ENCODE measurements at regions not wholly inside any gene's neighbourhood (a gene's known extent, or its start where the extent isn't known, plus 50 kb on each side); places are given as distances from the start of the nearest gene placed in this dataset.

DNA sequence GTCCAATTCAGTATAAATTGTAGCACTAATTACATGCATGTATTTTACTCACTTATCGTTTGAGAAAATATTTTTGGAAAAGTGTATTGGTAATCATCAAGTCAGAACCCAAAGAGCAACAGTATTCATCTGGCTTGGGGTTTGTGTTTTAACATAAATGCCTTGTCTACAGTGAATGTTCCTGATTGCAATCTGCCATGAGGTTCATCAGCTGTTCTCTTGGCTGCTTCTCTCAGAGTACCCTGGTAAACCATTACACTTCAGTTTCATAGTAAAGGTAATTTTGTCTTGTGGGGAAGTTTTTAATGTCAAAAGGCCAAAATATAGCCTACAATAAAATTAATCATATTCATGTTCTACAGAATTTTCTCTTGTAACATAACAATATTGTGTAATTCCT is 150.3 kb downstream of the IFI44 start:
- DNase-seq: no peak

DNA sequence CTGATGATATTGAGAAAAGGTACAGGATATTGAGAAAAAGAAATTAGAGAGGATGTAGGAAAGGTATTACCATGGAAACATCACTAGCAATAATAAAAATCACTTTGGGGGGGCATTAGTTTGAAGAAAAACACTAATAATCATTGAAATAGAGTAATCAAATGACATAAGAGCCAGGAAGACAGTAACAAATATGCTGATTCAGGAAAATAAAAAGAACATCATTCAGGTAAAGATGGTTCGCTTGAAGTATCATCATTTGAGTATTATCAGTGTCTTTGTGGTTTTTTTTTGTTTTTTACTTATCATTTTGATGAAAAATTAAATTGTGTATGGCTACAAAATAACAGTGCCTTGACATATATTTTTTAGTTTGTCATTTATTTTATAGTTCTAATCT is 164.5 kb downstream of the IFI44 start:
- no peak for DNase-seq

DNA sequence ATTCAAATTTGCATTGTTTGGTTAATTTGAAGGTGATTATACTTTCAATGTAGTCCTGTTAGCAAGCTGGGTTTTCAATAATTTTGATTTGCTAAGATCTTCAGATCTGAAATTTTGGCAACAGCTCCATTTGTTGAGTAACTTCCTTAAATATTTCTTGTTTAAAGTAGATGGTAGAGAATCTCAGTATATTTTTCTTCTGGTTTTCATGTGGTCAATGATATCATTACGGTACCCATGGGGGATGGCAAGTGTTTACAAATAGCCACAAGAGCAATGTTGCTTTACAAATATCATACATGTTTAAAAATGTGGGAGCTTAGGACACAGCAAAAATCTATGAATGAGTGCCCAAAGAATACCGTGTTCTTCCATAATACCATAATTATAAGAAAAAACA is 175.9 kb downstream of the IFI44 start:
- DNase-seq: no peak

DNA sequence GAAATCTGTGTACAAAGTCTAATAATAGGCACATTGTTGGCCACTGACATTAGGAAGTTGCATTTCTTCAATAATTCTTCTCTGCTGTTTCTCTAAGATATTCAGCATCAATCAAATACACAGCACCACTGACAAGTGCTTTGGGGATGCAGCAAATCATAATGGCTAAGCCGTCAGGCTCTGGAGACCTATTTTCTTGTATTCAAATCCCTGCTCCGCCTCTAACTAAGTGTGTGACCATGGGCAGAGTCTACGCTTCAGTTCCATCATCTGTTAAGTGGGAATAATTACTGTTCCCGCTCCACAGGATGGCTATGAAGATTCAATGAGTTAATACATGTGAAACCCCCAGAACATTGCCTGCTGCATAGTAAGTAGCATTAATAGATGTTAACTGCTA is 176.9 kb downstream of the ADGRL4 start:
- no peak for DNase-seq

DNA sequence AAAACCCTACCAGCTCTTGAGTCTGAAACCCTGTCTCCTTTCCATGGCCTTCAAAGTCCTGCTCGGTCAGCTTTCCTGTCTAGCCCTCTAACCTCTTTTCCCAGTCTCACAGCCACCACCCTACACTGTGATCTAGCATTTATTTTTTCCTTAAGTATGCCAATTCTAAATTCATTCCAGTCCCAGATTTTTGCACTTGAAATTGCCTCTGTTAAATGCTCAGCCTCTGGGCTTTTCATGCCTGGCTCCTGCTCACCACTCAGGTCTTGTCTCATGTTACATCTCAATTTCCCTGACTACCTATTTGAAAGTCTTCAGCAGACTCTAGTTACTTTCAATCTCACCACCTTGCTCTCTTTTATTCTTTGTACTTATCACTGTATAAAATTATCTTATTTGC is 176.2 kb downstream of the ADGRL4 start:
- no peak for DNase-seq

DNA sequence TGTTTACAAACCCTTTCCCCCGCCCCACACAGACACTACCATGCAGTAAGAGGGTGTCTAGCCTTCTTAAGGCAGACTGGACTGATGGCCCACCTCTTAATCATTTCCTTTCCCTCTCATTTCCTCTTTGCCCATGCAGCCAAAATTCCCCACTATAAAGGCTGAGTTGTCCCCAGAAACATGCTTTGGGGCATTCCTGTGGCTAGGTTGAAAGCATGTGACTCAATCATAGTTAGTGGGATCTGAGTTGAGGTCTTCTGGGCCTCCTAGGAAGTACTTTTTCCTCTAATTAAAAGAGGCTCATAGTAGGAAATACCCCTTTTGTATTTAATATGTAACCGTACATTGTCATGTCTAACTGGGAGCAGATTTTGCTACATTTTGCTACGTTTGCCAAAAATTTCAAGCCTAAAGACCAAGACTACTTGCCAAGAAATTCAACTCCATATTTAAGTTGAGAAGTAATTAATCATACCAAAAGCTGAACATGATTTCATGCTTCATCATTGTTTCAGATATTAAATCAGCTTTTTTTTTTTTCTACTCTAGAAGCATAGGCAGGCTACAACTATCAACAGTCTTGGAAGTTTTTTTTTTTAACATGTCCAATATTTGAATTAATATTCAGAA is 174.7 kb downstream of the ADGRL4 start:
- no peak for DNase-seq

DNA sequence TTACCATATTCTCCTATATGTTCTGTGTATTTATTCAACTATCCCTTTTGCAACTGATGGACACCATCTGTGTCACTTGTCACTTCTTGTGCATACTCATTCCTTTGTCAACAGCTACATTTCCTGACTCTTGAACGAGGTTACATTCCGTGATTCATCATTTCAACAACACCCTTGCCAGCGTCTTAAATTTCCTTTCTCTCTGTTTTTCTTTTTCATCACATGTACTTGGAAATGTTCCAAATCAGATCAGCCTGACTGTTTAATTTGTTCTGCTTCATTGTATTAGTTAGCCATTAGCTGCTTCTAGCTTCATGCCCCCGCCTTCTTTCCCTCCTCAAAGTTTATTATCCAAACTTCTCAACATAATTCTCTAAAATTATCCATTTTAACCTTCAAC is 173.0 kb downstream of the ADGRL4 start:
- DNase-seq: peak; percentile 35

DNA sequence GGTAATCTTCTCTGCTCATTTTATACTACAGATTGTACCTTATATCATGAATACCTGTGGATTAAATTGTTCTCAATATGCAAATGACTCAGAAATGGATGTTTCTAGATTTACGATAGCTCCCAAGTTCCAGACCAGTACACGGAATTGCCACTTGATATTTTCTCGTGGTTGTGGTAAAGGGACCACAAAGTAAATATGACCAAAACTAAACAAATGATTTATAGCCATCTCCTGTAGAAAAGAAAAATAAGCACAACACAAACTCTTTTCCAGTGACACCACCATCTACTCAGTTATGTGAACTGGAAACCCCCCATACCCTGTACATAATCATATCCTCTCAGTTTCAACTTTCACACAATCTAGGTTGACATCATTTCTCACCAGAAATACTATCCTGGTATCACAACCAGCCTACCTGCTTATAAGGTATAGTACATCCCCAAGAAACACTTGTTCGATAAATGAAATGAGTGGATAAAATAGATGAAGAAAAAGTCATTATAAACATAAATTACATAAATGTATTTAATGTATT is 172.3 kb downstream of the ADGRL4 start:
- no peak for DNase-seq

DNA sequence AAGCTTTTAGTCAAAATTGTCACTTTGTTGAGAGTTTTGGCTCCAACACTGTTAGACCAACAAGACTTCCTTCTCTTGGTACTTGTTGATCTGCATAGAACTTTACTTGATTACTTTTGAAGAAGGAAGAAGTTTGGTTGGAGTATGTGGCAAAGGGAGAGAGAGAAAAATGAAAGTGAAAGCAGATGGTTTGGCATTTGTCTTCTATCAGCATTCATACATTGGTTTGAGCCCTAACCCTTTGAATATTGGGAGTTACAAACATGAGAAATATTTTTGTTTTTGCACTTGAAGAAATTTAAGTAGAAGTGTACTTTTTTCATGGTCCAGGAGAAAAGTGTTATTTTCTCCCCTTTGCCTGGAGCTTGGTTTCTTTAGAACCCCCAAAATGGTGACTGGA is 169.8 kb downstream of the ADGRL4 start:
- DNase-seq: no peak

DNA sequence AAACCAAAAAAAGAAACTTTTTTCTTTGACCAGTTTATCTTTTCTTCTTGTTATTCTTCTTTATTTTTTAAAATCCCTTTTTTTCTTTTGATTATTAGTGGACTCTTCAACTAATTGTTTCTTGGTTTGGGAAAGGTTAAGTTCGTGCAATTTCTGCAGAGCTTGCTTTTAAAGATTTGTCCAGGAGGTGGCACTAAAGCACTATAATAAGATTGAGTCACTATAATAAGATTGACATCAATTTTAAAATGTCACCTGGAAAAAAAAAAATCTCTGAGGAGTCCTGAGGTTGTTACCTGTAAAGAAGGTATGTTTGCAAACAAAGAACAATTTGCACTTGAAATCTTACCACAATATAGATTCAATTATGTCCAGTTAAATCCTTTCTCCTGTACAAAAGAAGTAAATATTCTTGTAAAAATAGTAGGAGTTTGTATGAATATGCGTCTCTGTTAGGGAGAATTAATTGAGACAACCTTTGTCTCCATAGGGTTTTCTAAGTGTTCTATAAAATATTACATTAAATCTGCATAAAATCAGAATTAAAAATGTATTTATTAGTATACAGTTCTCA is 166.7 kb downstream of the ADGRL4 start:
- DNase-seq: peak; percentile 30

All from COR-L47 (cell line).